ENCODE measurements at regions not wholly inside any gene's neighbourhood (a gene's known extent, or its start where the extent isn't known, plus 50 kb on each side); places are given as distances from the start of the nearest gene placed in this dataset.
"Not testable (repeated sequence)": the region's sequence is repeated elsewhere in the genome, so short reads cannot be mapped to it uniquely, and the experiment has no call there.

- Mint-ChIP-seq H3K27me3 (no peaks in the 10 kb centered on the region), H3K9me3 (no peaks in the 10 kb centered on the region), H3K36me3 (ENCODE audit: low read depth) (no peaks in the 10 kb centered on the region), H3K27ac (no peak overlapping the region), H3K4me1 (ENCODE audit: low read depth) (no peaks in the 10 kb centered on the region), H3K4me3 (no peak overlapping the region)
- CTCF ChIA-PET: no interaction called here
- DNase-seq (no peak), ATAC-seq (no peak)
- intact Hi-C loops (cut with micrococcal nuclease): no loop called here
- POLR2A ChIA-PET: no interaction called here
- TF ChIP-seq, protein P1, sequence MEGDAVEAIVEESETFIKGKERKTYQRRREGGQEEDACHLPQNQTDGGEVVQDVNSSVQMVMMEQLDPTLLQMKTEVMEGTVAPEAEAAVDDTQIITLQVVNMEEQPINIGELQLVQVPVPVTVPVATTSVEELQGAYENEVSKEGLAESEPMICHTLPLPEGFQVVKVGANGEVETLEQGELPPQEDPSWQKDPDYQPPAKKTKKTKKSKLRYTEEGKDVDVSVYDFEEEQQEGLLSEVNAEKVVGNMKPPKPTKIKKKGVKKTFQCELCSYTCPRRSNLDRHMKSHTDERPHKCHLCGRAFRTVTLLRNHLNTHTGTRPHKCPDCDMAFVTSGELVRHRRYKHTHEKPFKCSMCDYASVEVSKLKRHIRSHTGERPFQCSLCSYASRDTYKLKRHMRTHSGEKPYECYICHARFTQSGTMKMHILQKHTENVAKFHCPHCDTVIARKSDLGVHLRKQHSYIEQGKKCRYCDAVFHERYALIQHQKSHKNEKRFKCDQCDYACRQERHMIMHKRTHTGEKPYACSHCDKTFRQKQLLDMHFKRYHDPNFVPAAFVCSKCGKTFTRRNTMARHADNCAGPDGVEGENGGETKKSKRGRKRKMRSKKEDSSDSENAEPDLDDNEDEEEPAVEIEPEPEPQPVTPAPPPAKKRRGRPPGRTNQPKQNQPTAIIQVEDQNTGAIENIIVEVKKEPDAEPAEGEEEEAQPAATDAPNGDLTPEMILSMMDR (IDR thresholded peaks at IDR 0.05): no peak
These were observed 172.6 kb downstream of the SKIDA1 start for GRCh38 chr10:21352886-21353285.

DNA sequence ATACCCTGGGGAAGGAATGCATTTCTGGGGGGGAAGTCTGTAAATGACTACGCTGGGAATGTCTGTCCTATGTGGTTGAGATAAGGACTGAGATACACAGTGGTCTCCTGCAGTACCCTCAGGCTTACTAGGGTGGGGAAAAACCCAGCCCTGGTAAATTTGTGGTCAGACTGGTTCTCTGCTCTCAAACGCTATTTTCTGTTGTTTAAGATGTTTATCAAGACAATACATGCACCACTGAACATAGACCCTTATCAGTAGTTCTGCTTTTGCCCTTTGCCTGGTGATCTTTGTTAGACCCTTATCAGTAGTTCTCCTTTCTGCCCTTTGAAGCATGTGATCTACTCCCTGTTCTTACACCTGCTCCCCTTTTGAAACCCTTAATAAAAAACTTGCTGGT, 173.9 kb downstream of the SKIDA1 start:
- POLR2A ChIA-PET; intact Hi-C loops (cut with micrococcal nuclease); H3K9me3 Mint-ChIP-seq; H3K36me3 Mint-ChIP-seq (ENCODE audit: low read depth); H3K27me3 Mint-ChIP-seq; H3K4me3 Mint-ChIP-seq; H3K4me1 Mint-ChIP-seq (ENCODE audit: low read depth); DNase-seq; H3K27ac Mint-ChIP-seq; ATAC-seq: not testable (repeated sequence)
- CTCF ChIA-PET: interaction anchor here (0.6 kb wide), 1 partner anchor 1704 kb away, joined by 3 read pairs; no protein-coding TSS in a partner anchor

DNA sequence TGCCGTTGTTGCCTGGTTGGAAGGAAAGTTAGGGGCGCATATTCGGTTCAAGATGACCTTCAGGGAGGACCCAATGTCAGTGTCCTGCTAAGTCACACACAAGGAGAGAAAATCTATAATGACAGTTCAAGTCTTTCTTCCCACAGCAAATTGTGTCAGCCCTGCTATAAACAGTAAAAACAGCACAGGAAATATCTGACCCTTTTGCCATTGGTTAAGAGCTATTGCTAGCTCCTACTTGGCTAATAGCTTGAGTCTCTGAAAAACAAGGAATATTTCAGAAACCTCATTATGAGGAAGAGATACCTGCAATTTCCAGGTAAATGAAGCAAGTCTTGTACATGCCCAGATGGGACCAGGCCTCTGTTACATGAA, 175.6 kb downstream of the SKIDA1 start:
- H3K36me3 Mint-ChIP-seq (ENCODE audit: low read depth): no peaks in the 10 kb centered on the region
- intact Hi-C loops (cut with micrococcal nuclease): no loop called here
- H3K4me1 Mint-ChIP-seq (ENCODE audit: low read depth): no peaks in the 10 kb centered on the region
- H3K4me3 Mint-ChIP-seq: no peak overlapping the region
- ATAC-seq: no peak
- ChIA-PET CTCF (no interaction called here), POLR2A (interaction anchor here (0.7 kb wide), 1 partner anchor 42 kb away, joined by 3 read pairs; no protein-coding TSS in a partner anchor)
- no peak overlapping the region for H3K27ac Mint-ChIP-seq
- H3K27me3 Mint-ChIP-seq: no peaks in the 10 kb centered on the region
- TF ChIP-seq, protein P1 (IDR thresholded peaks at IDR 0.05): no peak
- no peak for DNase-seq
- no peaks in the 10 kb centered on the region for H3K9me3 Mint-ChIP-seq

GRCh38 chr10:21347785-21348170, 177.7 kb downstream of the SKIDA1 start:
- H3K9me3 Mint-ChIP-seq: no peaks in the 10 kb centered on the region

DNA sequence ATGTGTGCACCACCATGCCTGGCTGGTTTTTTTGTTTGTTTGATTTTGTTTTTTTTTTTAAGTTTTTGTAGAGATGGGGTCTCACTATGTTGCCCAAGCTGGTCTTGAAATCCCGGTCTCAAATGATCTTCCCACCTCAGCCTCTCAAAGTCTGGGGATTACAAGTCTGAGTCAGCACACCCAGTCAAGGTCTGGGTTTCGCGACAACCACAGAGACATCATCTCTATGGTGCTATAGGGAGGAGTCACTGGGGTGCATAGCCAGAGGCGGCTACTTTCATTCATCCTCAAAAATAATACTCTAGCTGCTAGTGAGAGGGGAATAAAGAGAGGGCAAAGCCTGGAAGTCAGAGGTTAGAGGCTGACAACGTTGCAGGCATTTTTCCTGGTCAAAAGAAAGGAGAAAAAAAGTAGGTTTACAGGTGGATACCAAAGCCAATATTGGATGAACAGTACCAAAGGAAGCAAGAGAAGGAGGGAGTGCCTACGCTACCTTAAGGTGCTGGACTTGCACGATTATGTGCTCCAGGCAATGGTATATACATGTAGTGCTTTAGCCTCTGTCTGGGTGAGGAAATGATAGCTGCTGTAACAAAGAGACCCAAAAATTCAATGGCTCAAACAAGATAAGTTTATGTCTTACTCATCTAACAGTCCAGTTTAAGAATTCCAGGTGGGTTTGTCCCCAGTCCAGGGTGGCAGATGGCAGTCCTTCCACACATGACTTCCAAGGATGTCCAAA, 178.3 kb downstream of the SKIDA1 start:
- POLR2A ChIA-PET: interaction anchor here (1.3 kb wide), 1 partner anchor 9 kb away, joined by 4 read pairs; no protein-coding TSS in a partner anchor
- TF ChIP-seq, protein P1 (IDR thresholded peaks at IDR 0.05): no peak
- CTCF ChIA-PET: no interaction called here

More at GRCh38 chr10:21347785-21348170, 177.7 kb downstream of the SKIDA1 start:
- ChIA-PET POLR2A (no interaction called here), CTCF (no interaction called here)
- Mint-ChIP-seq H3K27ac (no peak overlapping the region), H3K36me3 (ENCODE audit: low read depth) (no peaks in the 10 kb centered on the region), H3K27me3 (no peaks in the 10 kb centered on the region), H3K4me3 (no peak overlapping the region), H3K4me1 (ENCODE audit: low read depth) (no peaks in the 10 kb centered on the region)
- TF ChIP-seq, protein P1 (IDR thresholded peaks at IDR 0.05): no peak
- DNase-seq (no peak), ATAC-seq (no peak)
- intact Hi-C loops (cut with micrococcal nuclease): no loop called here

More for the DNA sequence above, 178.3 kb downstream of the SKIDA1 start:
- Mint-ChIP-seq H3K4me3 (no peak overlapping the region), H3K36me3 (ENCODE audit: low read depth) (no peaks in the 10 kb centered on the region), H3K27me3 (no peaks in the 10 kb centered on the region), H3K4me1 (ENCODE audit: low read depth) (no peaks in the 10 kb centered on the region), H3K9me3 (no peaks in the 10 kb centered on the region), H3K27ac (no peak overlapping the region)
- DNase-seq: no peak
- intact Hi-C loops (cut with micrococcal nuclease): no loop called here
- ATAC-seq: no peak
